HepG2 (cell line): ENCODE measurements at regions not wholly inside any gene's neighbourhood (a gene's known extent, or its start where the extent isn't known, plus 50 kb on each side); places are given as distances from the start of the nearest gene placed in this dataset.

Experiments
- ATAC-seq: fragments of 200-7000 bp; cut with Tn5 transposase; 3 replicates; pipeline ENCODE4 v1.9.1; 2020; ENCODE audit warnings: mild to moderate bottlenecking, moderate library complexity
- BruUV-seq: library from RNA; stranded (reverse); fragments of 400-500 nt; replicated peaks from 2 replicates; lab custom pipeline; 2021; lab: Mats Ljungman, UMichigan
- CTCF ChIA-PET: fragments of 300-600 bp; formaldehyde crosslinking; extraction: SDS; loops from one replicate; lab custom pipeline; 2021; ENCODE audit warnings: low total read pairs, inconsistent platforms, low intra/inter-chr PET ratio; lab: Yijun Ruan, JAX
- POLR2A ChIA-PET: fragments of 350-600 bp; sonication (Branson Sonifier 250); formaldehyde crosslinking; loops from one replicate; lab custom pipeline; 2020; ENCODE audit warnings: antibody characterized with exemption, inconsistent platforms; lab: Yijun Ruan, JAX
- DNase-seq: peaks from one replicate; pipeline ENCODE4 v3.0.0-alpha.2; 2015; ENCODE audit warnings: low spot score
- FAIRE-seq: peaks from 3 replicates; lab custom pipeline; 2011; peaks lifted over from hg19 to GRCh38; lab: Jason Lieb, UNC
- H2AFZ ChIP-seq: one replicate; pipeline ENCODE4 v1.6.1; 2011; ENCODE audit warnings: low read length, inconsistent platforms
- H3K27ac ChIP-seq: fragments of 300-600 bp; 3 replicates; pipeline ENCODE4 v1.8.0; 2011; ENCODE audit warnings: mixed run types, mild to moderate bottlenecking, mixed read lengths, low read length, inconsistent platforms; ENCODE audit not compliant: insufficient read depth; ENCODE audit errors: extremely low read length
- H3K27me3 ChIP-seq, 2 experiments: fragments of 200-600 bp in 1 of 2; 2 replicates in 1 of 2; 3 replicates in 1 of 2; pipeline versions ENCODE4 v1.6.0 to v1.8.0; 2011; ENCODE audit warnings: low read length in 2 of 2, mild to moderate bottlenecking in 2 of 2, moderate library complexity in 2 of 2, inconsistent platforms in 1 of 2; ENCODE audit not compliant: insufficient read depth in 2 of 2, control insufficient read depth in 1 of 2
- H3K36me3 ChIP-seq, 2 experiments: fragments of 200-600 bp in 1 of 2; replicated peaks in 1 of 2; 2 replicates in 1 of 2; 3 replicates in 1 of 2; pipeline versions ENCODE4 v1.5.1 to v1.8.0; 2011; ENCODE audit warnings: low read length in 2 of 2, inconsistent platforms in 1 of 2; ENCODE audit not compliant: insufficient read depth in 2 of 2, control insufficient read depth in 1 of 2
- H3K4me1 ChIP-seq: 2 replicates; pipeline ENCODE4 v1.5.1; 2012; ENCODE audit warnings: low read length, inconsistent platforms; ENCODE audit not compliant: insufficient read depth
- H3K4me2 ChIP-seq: 2 replicates; pipeline ENCODE4 v1.6.0; 2011; ENCODE audit warnings: low read depth, low read length, inconsistent platforms
- H3K4me3 ChIP-seq, 3 experiments: fragments of 200-600 bp in 1 of 3; sonication (generic), shearing (Covaris generic) in 1 of 3; replicated peaks in 1 of 3; 2 replicates each; pipeline ENCODE4 v1.5.1; 2011 to 2016; ENCODE audit warnings: low read length in 3 of 3, inconsistent platforms in 2 of 3, low read depth in 2 of 3, mild to moderate bottlenecking in 2 of 3, control low read depth in 1 of 3, mixed read lengths in 1 of 3; ENCODE audit not compliant: insufficient read depth in 1 of 3
- H3K79me2 ChIP-seq: one replicate; pipeline ENCODE4 v1.6.1; 2011; ENCODE audit warnings: low read length, inconsistent platforms; ENCODE audit not compliant: insufficient read depth
- H3K9ac ChIP-seq: 2 replicates; pipeline ENCODE4 v1.6.0; 2011; ENCODE audit warnings: mild to moderate bottlenecking, low read depth, low read length, inconsistent platforms; ENCODE audit not compliant: insufficient read depth
- H3K9me3 ChIP-seq: 2 replicates; pipeline ENCODE4 v1.5.1; 2012; ENCODE audit warnings: mild to moderate bottlenecking, low read length
- H4K20me1 ChIP-seq: 2 replicates; pipeline ENCODE4 v1.6.0; 2011; ENCODE audit warnings: inconsistent platforms, mild to moderate bottlenecking, low read length, moderate library complexity; ENCODE audit not compliant: insufficient read depth
- CHD4 ChIP-seq: fragments of 200-600 bp; sonication (generic); IDR thresholded peaks from 2 replicates; pipeline ENCODE4 v1.7.0; 2017; ENCODE audit warnings: mild to moderate bottlenecking, low read length, borderline replicate concordance
- DR1 ChIP-seq: sonication (generic); formaldehyde crosslinking; IDR thresholded peaks from 2 replicates; pipeline ENCODE4 v1.8.0; 2021; ENCODE audit warnings: mild to moderate bottlenecking, missing genetic modification reagents, inconsistent platforms
- ELF1 ChIP-seq: sonication (generic); formaldehyde crosslinking; IDR thresholded peaks from 2 replicates; pipeline ENCODE4 v1.4.0; 2020; ENCODE audit warnings: missing genetic modification reagents
- NRL ChIP-seq: sonication (generic); formaldehyde crosslinking; IDR thresholded peaks from 2 replicates; pipeline ENCODE4 v1.5.0; 2020; ENCODE audit warnings: missing genetic modification reagents, mild to moderate bottlenecking, moderate library complexity, borderline replicate concordance
- PHF5A ChIP-seq: IDR thresholded peaks from one replicate; pipeline ENCODE4 v1.6.1; 2018; ENCODE audit warnings: low read depth, missing genetic modification reagents; ENCODE audit not compliant: unreplicated experiment
- PRMT3 ChIP-seq: sonication (generic); formaldehyde crosslinking; IDR thresholded peaks from 2 replicates; pipeline ENCODE4 v1.8.1; 2022; ENCODE audit warnings: low read depth, mild to moderate bottlenecking, moderate library complexity, missing genetic modification reagents, borderline replicate concordance
- RFX3 ChIP-seq: IDR thresholded peaks from 2 replicates; pipeline ENCODE4 v1.6.1; 2016; ENCODE audit warnings: missing biosample characterization, missing genetic modification reagents
- SIX4 ChIP-seq: sonication (generic); formaldehyde crosslinking; IDR thresholded peaks from 2 replicates; pipeline ENCODE4 v1.4.0; 2020; ENCODE audit warnings: missing genetic modification reagents
- SMAD9 ChIP-seq: sonication (generic); formaldehyde crosslinking; IDR thresholded peaks from 2 replicates; pipeline ENCODE4 v1.5.1; 2020; ENCODE audit warnings: mild to moderate bottlenecking, missing genetic modification reagents
- SNAI1 ChIP-seq: sonication (generic); formaldehyde crosslinking; IDR thresholded peaks from 2 replicates; pipeline ENCODE4 v1.5.0; 2020; ENCODE audit warnings: mild to moderate bottlenecking, missing genetic modification reagents, borderline replicate concordance
- ZFX ChIP-seq: sonication (generic); formaldehyde crosslinking; IDR thresholded peaks from 2 replicates; pipeline ENCODE4 v1.4.0; 2020; ENCODE audit warnings: mild to moderate bottlenecking, low read depth, missing genetic modification reagents, moderate library complexity
- ZIK1 ChIP-seq: sonication (generic); formaldehyde crosslinking; IDR thresholded peaks from 2 replicates; pipeline ENCODE4 v1.5.0; 2020; ENCODE audit warnings: mild to moderate bottlenecking, low read depth, missing genetic modification reagents, borderline replicate concordance
- ZNF260 ChIP-seq: sonication (generic); formaldehyde crosslinking; IDR thresholded peaks from 2 replicates; pipeline ENCODE4 v1.4.0; 2020; ENCODE audit warnings: missing genetic modification reagents, low read depth, mild to moderate bottlenecking, borderline replicate concordance
- ZNF282 ChIP-seq: fragments of 450-650 bp; IDR thresholded peaks from 2 replicates; pipeline ENCODE4 v1.6.1; 2018; ENCODE audit not compliant: partially characterized antibody
- ZNF3 ChIP-seq: IDR thresholded peaks from 2 replicates; pipeline ENCODE4 v1.7.0; 2017; ENCODE audit warnings: inconsistent platforms
- ZNF33B ChIP-seq: sonication (generic); formaldehyde crosslinking; IDR thresholded peaks from 2 replicates; pipeline ENCODE4 v1.5.1; 2020; ENCODE audit warnings: mild to moderate bottlenecking, missing genetic modification reagents
- ZNF343 ChIP-seq: sonication (generic); formaldehyde crosslinking; IDR thresholded peaks from 2 replicates; pipeline ENCODE4 v1.4.0; 2020; ENCODE audit warnings: mild to moderate bottlenecking, missing genetic modification reagents
- ZNF501 ChIP-seq: sonication (generic); formaldehyde crosslinking; IDR thresholded peaks from 2 replicates; pipeline ENCODE4 v1.5.1; 2020; ENCODE audit warnings: mild to moderate bottlenecking, moderate library complexity, missing genetic modification reagents
- ZNF777 ChIP-seq: sonication (generic); formaldehyde crosslinking; IDR thresholded peaks from 2 replicates; pipeline ENCODE4 v1.4.0; 2020; ENCODE audit warnings: missing genetic modification reagents
- ZNF850 ChIP-seq: sonication (generic); formaldehyde crosslinking; conservative IDR thresholded peaks from 2 replicates; pipeline ENCODE4 v1.9.0; 2021; ENCODE audit warnings: mild to moderate bottlenecking, missing genetic modification reagents
- WGBS: methylation state at CpG from one replicate; pipeline ENCODE4 v1.1.6; 2017; ENCODE audit warnings: low lambda C conversion rate; 5-methylcytosine and 5-hydroxymethylcytosine counted together
- in situ Hi-C: cut with HindIII; loops from 2 replicates; pipeline ENCODE4 v1.10.0; 2017; ENCODE audit warnings: low pct_unique_long_range_greater_than_20kb; ENCODE audit not compliant: extremely low pct_ligation_motif_present
- intact Hi-C: fragments of 100-400 bp; cut with micrococcal nuclease; formaldehyde crosslinking; loops from one replicate; pipeline ENCODE4 v1.10.0; 2022; ENCODE audit not compliant: unreplicated experiment
- TF ChIP-seq, protein P1 (sequence below): sonication (generic); formaldehyde crosslinking; IDR thresholded peaks from 2 replicates; pipeline ENCODE4 v1.4.0; 2020; ENCODE audit warnings: missing genetic modification reagents
- TF ChIP-seq, protein P2 (sequence below): sonication (generic); formaldehyde crosslinking; IDR thresholded peaks from 2 replicates; pipeline ENCODE4 v1.8.0; 2022; ENCODE audit warnings: missing genetic modification reagents, mild to moderate bottlenecking, inconsistent platforms, borderline replicate concordance
- TF ChIP-seq, protein P3 (sequence below): sonication (generic); formaldehyde crosslinking; IDR thresholded peaks from 2 replicates; pipeline ENCODE4 v1.4.0; 2020; ENCODE audit warnings: mild to moderate bottlenecking, missing genetic modification reagents

DNA sequence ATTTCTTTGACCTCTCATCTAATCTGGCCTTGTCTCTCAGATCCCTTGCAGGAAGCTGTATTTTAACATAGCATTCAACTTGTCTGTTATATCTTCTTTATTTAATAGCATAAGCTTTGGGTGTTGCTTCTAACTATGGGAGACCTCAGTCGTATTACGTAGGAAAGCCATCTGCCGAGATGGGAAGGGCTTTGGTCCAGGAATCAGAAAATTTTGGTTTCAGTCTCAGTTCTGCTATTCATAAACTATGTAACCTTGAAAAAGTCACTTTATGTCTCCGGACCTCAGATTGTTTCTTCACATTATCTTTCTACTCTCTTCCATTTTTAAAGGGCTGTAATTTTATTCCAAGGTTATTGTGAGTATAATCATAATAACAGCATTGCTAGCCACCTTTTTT, 297.7 kb downstream of the SATB2 start (continued):
- TF ChIP-seq PRMT3 (no peak), CHD4 (no peak), ZNF260 (CRISPR knock-in tag) (no peak)

DNA sequence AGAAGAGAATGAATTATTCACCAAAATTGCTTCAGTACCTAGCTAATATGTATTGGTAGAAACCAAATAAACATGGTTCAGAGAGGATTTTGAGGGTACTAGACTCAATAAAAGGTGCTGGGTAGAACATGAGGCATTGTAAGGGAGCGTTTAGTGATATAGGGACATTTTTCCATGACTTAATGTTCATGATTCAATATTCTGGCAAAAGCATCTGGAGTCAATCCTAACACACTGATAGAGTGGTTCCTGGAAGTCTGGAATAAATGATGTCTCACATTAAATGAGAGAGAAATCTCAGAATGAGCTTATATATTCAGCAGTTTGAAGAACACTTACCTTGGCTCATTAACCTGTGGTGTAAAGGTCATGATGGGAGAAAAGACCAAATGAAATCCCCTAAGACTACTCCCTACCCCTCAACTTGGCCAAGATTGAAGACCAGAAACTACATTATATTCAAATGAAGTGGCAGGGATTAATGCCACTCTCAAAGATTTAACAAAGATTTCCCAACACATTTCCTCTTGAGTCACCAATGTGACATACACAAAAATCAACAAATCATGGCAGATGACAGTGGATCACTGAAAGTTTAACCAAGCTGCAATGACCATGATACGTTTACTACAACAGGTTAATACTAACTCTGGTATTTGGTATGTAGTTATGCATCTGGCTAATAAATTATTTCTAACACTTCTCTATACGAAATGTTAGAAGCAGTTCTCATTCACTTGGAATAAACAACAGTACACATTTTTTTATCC, 309.5 kb downstream of the SATB2 start:
- in situ Hi-C loops = no loop called here
- FAIRE-seq (peak; percentile 12), DNase-seq (no peak), ATAC-seq (no peak)
- Histone ChIP-seq H3K4me1 (no peaks in the 10 kb centered on the region), H4K20me1 (no peaks in the 10 kb centered on the region), H3K4me3 (no peak overlapping the region), H3K36me3 (no peaks in the 10 kb centered on the region), H3K27me3 (no peaks in the 10 kb centered on the region), H3K4me2 (no peak overlapping the region), H3K9me3 (no peaks in the 10 kb centered on the region), H3K79me2 (no peaks in the 10 kb centered on the region), H3K9ac (no peak overlapping the region), H2AFZ (no peak overlapping the region), H3K27ac (no peak overlapping the region)
- BruUV-seq = no TSS peak
- CTCF ChIA-PET = no interaction called here
- POLR2A ChIA-PET = no interaction called here
- WGBS = 0% methylated on average over 3 of the region's 3 CpGs
- TF ChIP-seq RFX3 (CRISPR knock-in tag) = no peak
- no peak for TF ChIP-seq ZNF343 (CRISPR knock-in tag)
- TF ChIP-seq ZNF850 (CRISPR knock-in tag) = no peak
- no peak for TF ChIP-seq SMAD9
- TF ChIP-seq ZNF501 (CRISPR knock-in tag) = no peak
- TF ChIP-seq, protein P1, sequence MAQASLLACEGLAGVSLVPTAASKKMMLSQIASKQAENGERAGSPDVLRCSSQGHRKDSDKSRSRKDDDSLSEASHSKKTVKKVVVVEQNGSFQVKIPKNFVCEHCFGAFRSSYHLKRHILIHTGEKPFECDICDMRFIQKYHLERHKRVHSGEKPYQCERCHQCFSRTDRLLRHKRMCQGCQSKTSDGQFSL = no peak
- TF ChIP-seq ZNF282 = no peak
- TF ChIP-seq, protein P2, sequence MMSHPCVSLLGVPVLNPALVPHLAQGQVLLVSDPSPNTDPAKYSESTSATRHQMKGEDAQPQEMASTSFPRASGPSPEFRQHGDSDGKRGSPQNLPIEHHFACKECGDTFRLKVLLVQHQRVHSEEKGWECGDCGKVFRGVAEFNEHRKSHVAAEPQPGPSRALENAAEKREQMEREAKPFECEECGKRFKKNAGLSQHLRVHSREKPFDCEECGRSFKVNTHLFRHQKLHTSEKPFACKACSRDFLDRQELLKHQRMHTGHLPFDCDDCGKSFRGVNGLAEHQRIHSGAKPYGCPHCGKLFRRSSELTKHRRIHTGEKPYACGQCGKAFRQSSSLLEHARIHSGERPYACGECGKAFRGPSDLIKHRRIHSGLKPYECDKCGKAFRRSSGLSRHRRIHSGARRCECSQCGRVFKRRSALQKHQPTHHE (CRISPR knock-in tag) = no peak
- TF ChIP-seq, protein P3, sequence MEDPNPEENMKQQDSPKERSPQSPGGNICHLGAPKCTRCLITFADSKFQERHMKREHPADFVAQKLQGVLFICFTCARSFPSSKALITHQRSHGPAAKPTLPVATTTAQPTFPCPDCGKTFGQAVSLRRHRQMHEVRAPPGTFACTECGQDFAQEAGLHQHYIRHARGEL (CRISPR knock-in tag) = no peak
- no peak for TF ChIP-seq ZNF777 (CRISPR knock-in tag)
- no peak for TF ChIP-seq SNAI1 (CRISPR knock-in tag)
- TF ChIP-seq SIX4 (CRISPR knock-in tag) = no peak
- no peak for TF ChIP-seq DR1 (CRISPR knock-in tag)
- TF ChIP-seq ELF1 (CRISPR knock-in tag) = no peak
- no peak for TF ChIP-seq PHF5A (CRISPR knock-in tag)
- TF ChIP-seq NRL (CRISPR knock-in tag) = no peak
- TF ChIP-seq ZIK1 (CRISPR knock-in tag) = no peak
- TF ChIP-seq ZFX = no peak
- TF ChIP-seq ZNF3 (CRISPR knock-in tag) = no peak
- no peak for TF ChIP-seq ZNF33B
- intact Hi-C loops = no loop called here
